DMS153 treated with DMSO at 0.1 percent for 48 hours (cell line): ENCODE measurements at regions not wholly inside any gene's neighbourhood (a gene's known extent, or its start where the extent isn't known, plus 50 kb on each side); places are given as distances from the start of the nearest gene placed in this dataset.

Source experiments
- DNase-seq: peaks from one replicate; lab custom pipeline; 2025; ENCODE audit not compliant: unreplicated experiment; lab: John Stamatoyannopoulos, UW

DNA sequence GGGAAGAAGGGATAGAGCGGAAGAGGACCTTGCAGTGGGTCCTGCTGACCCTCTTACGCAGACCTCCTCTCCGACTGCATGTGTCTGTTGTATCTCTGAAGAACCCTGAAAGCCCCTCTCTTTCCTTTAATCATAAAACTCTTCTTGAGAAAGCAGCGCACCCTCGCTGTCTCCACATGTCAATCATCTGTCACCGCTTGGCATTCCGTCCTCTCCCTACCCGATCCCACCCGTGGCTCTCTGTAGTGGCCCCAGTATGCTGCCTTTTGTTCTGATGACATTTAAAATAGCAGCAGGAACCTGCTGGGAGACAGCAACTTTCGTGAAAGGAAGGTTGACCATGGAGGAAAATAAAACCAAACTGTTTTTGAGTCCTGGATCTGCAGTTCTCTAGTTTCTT is 582.9 kb upstream of the SALL3 start:
- no peak for DNase-seq

DNA sequence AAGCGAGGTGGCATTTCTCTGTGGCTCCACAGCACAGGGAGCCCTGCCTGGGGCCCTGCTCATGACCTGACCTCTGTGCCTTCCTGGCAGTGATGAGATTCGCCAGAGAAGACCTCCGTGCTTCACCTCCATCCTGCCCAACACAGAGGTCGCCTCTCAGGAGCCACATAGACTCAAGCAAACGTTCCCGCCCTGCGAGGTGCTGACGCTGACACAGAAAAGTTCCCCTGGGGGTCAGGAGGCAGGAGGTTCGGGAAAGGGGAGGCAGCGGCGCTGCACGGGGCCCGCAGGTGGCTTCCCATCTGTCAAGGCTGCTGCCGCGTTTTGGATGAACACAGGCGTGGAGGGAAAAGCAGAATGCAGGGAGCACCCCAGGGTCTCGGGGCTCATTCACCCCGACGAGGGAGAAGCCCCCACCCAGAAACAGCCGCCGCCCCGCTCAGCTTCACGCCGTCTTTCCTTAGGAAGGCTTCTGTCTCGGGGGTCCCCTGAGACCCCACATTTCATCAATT is 579.6 kb upstream of the SALL3 start:
- DNase-seq, result no peak

DNA sequence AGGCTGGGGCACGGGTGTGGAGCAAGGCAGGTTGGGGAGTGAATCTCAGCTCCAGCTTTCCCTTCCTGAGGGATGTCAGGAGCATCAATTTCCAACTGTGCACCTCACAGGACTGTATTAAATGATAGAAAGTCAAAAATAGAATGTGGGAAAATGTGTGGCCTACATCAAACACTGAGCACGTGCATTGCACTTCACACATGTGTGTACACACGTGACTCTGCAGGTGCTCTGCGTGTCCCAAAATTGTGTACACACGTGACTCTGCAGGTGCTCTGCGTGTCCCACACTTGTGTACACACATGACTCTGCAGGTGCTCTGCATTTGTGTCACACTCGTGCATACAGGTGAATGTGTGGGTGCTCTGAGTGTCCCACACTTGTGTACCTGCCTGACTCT is 577.2 kb upstream of the SALL3 start:
- no peak for DNase-seq

DNA sequence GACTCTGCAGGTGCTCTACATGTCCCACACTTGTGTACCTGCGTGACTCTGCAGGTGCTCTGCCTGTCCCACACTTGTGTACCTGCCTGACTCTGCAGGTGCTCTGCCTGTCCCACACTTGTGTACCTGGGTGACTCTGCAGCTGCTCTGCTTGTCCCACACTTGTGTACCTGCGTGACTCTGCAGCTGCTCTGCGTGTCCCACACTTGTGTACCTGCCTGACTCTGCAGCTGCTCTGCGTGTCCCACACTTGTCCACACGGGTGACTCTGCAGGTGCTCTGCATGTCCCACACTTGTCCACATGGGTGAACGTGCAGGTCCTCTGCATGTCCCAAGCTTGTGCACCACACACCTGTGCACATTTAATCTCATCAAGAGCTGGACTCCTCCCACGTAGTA is 576.7 kb upstream of the SALL3 start:
- DNase-seq, result no peak

DNA sequence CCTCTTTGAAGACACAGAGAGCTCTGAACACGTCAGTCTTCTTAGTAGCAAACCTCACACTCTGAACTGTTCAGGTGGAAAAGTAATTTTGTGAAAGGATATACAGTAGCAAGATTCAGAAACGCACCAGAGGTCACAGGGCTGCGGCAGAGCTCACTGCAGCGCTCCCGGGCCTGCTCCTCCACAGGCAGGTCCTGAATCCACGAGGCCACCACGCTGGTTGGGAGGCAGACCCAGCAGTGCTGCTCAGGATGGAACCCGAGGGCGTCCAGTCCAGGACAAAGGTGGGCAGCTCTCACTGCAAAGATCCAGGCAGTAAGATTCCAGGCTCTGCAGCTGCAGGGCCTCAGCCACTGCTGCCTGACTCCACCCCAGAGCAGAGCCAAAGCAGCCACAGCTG is 576.2 kb upstream of the SALL3 start:
- no peak for DNase-seq

DNA sequence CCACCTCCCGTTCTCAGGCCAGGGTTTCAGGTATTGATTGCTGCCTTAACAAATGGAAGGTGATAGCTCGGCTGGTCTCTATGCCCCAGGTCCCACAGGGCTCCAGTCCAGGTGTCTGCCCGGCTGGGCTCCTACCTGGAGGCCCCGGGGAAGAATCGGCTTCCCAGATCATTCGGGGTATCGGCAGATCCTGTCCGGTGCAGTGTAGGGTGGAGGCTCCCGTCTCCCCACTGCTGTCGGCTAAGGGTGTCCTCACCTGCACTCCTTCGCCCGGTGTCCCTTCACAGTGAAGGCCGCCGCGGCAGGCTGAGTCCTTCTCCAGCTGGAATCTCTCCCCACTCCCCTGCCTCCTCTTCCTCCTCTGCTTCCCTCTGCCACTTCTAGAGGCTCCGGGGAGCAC is 573.9 kb upstream of the SALL3 start:
- DNase-seq, result no peak

DNA sequence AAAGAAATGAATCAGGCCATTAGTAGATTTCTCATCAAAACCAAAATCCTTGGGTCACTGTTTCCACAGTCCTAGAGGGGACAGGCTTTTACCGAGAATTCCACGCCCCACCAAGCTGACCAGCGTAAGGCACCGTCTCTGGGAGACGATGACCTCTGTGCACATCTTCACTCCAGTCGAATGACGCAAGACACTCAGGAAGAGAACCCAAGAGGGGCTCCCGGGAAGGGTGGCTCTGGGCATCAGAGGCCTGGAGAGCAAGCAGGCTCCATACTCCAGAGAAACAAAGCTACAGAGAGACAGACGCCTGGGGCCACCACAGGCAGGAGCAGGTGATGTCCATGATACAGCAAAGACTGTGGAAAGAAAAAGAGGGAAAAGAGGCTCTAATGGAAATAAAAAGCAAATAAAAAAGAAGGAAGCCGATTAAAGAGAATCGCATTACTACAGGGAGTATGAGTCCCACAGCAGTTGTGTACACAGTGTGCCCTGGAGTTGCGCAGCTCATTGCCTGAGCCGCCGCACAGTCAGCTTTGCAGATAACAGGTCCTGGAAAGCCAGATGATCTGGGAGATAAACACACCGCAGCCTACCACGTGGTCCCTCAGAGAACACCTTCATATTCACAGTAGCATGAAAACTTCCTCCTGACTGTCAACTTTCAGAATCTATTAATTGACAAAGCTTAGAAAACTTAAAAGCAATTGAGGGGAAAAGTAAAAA is 572.7 kb upstream of the SALL3 start:
- DNase-seq, result peak; percentile 92

DNA sequence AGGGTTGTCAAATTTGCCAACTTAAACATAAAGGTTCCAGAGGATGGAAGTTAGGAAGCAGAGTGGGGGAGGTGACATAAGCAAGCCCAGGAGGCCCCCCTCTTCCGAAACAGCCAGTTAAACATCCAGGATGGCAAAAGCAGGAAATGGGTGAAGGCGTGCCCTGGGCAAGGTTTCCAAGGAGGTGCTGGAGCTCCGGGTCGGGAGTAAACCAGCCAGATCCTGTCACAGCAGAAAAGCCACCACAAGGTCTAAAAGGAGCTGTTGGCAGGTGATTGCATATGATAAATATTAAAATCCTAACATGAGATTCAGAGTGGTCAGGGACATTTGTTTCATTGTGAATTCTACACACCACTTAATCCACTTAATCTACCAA is 572.2 kb upstream of the SALL3 start:
- DNase-seq, result peak; percentile 92

DNA sequence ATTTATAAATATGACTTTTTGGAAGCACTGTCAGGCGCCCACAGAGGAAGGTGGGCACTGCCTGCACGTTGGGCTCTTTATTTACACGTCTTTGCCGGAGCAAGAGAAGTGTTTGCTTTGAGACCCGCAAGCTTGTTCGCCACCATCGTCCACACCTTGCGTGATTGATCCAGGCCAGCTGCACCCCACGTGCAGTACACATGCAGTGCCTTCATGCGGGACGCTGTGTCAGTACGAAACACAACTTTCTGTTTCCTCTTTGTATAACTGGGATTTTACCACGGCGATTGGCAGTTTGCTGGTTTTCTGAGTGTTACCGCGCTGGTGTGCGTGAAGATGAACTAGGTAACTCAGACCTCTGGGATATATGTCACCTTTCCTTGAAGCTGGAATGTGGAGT is 571.0 kb upstream of the SALL3 start:
- DNase-seq, result no peak

DNA sequence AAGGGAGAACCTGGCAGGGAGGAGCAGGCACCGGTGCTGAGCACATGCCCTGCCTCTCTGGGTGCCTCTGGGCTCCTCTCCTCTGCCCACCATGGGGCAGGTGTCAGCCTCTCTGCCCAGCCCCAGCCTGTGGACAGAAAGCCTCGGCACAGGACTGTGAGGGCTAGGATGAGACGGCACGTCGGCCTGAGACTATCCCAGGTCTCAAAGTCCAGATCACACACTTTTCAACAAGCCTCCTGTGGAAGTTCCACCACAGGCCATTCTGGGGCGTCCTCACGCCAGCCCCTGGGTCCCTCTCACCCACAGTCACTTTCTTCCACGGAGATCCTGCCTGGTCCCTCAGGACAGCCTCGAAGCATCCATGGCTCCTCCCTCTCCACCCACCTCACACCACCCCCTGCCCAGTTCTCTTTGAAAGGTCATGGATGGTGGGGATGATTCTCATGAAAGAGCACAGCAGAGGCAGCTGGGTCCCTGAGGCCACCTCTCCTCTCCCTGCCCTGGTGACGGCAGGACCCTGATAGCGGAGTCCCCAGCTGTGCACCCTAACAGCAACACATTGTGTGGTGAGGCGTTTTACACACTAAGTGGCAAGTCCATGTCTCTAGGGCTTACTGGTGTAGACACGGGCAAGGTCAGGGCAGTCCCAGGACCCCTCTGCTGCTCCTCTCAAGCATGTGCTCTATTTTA is 569.4 kb upstream of the SALL3 start:
- DNase-seq, result no peak

DNA sequence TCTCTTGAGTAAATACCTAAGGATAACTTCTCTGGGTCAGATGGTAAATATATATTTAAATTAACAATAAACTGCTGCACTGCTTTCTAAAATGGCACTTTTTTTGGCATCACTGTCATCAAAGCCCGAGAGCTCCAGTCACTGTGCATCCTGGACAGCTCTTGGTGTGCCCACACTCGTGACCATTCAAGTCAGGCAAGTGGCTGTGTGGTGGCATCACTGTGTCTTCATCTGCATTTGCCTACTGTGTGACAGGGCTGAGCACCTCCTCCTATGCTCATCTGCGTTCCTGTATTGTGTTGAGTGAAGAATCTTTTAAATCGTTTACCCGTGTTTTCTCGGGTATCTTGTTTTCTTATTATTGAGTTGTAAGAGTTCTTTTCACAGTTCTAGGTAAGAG is 568.1 kb upstream of the SALL3 start:
- no peak for DNase-seq

DNA sequence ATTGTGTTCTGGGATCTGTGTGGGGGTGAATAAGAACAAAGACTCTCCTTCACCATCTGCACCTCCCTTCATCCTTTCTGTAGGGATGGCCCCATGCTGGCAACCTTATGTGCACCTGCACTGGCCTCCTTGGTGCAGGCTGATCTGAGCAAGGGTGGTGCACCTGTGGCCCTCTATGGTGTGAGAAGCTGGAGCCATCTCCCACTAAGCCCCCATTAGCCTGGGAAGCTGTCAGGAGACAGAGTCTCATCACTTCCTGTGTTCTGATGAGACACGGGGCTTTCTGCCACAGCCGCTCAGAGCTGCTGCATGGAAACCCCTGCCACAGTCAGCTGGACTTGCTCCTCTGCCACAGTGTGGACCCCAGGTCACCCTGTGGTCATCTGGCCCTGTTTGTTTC is 565.3 kb upstream of the SALL3 start:
- no peak for DNase-seq

DNA sequence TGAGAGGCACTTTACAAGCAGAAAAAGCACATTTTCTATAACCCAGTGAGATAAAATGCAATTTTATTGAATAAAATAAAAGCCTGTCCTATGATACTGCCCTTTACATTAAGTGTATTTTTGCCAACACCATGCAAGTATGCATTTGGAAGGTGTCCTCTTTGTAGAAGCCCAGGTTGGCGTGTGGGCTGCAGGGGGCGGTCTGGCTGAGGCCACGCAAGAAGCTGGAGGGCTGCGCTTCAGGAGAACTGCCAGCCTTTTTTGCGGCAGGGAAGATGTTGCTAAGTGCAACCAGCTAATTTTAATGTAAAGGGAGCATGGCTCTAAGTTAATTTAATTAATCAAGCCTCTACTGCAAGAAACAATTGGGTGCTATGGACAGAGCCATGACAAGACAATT is 562.8 kb upstream of the SALL3 start:
- no peak for DNase-seq

DNA sequence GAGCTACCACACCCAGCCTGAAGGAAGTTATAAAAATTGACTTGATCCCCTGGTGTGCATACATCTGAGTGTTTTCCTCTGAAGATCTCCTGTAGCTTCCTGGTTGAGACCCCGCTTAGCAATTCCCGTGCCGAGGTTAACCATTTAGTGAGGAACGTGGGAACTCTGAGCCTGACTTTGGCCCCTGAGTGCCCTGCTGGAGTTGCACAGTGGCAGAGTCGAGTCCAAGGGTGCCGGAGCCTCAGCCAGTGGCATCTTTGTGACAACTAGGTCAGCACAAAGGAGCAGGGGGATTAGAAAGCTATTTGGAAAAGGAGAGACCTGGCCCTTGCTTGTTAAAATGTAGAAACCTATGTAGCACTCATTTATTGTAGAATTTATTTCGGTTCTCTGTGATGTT is 561.2 kb upstream of the SALL3 start:
- no peak for DNase-seq

DNA sequence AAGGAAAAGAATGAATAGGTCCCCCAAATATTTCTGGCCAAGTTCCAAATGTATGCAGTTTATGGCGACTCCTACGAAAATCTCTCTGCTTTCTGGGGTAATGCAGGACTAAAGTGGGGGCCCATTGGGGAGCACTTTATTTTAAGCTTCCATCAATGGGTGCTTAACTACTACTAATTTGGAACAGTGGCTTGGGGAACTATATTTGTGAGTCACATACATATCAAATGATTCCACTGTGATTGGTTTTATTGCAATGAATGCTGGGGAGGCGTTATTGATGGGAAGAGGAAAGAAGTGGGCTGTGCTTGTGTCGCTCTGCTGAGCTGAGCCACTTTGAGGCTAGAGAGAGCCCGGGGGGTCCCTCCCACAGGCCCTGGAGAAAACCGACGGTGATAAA is 560.4 kb upstream of the SALL3 start:
- no peak for DNase-seq

DNA sequence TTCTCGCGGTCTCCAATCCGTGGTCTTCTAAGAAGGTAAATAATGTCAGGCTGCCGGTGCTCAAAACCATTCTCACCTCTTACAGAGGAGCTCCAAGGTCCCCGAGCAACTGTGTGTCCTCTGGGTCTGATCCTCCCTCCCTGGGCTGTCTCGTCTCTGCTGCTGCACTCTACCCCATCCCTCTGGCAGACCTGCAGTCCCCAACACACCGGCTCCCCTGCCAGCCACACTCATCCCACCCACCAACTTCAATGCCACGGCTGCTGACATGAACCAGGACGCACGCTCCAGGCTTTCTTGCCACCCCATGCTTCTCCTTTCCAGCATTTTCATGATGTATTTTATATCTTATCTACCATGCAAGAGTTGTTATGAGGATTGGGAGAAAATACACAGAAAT is 559.5 kb upstream of the SALL3 start:
- no peak for DNase-seq

DNA sequence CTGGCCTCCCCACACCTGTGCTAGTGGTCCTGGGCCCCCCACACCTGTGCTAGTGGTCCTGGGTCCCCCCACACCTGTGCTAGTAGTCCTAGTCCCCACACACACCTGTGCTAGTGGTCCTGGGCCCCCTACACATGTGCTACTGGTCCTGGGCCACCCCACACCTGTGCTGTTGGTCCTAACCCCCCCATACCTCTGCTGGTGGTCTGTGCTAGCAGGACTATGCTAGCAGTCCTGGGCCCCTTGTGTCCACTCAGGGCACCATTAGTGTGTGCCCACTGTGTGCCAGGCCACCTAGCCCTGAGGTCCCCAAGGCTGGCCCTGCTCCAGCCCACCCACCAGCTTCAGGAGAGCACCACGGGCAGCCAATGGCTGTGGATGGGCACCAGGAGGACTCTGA is 558.2 kb upstream of the SALL3 start:
- DNase-seq, result no peak

DNA sequence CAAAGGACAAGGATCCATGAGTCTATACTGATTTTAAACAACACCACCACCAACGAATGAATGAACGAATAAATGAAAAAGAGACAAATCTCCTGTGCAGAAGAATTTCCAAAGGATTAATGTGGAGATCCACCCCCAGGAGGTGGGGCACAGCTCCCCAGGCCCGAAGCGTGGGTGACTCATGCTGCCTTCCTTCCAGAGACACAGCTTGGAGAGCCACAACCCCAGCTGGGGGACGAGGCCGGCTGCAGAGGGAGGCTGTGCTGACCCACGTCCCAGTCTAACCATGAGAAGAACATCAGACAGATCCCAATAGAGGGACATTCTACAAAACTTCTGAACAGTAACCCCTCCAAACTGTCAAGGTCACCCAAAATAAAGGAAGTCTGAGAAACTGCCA is 557.3 kb upstream of the SALL3 start:
- no peak for DNase-seq

DNA sequence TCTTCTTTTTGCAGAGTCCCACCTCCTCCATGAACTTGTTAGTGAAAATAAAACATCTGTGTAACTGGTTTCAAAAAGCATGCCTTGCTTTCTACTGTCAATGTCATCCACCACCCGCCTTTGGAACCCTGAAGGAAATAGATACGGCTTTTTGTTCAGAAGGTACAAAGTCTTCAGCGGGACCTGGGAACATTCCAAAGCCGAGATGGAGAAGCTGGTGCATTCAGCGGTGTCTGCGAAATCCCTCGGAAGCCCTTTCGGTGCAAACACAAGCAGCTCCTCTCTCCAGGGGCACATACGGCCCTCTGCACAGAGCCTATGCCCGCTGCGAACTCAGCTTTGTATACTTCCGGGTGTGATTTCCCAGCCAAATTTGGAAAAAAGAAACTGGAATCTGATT is 555.8 kb upstream of the SALL3 start:
- no peak for DNase-seq

DNA sequence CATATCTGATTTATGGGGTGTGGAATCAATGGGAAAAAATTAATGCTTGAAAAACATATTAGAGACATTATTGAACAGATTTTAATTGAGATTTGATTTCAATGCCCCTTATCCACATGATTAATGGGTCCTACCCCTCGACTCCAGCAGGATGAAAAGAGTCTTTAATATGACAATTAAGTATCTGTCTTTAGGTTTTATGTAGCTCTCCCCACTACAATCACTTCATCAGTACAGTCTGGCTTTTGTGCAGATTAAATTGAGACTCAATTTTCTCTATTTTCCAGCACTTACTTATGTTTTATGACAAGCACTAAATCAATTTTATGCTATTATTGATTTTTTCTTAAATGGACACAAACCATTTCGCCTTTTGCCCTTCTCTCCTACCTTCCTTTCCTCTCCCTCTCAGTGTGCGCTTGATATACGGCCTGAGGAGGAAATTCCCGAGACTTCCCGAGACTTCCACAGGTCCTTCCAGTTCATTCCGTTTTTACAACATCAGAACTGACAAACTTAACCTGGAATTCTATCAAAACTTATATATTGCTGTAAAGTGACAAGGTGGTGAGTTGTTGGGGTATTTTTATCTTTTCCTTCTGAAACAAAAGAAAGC is 555.1 kb upstream of the SALL3 start:
- no peak for DNase-seq

DNA sequence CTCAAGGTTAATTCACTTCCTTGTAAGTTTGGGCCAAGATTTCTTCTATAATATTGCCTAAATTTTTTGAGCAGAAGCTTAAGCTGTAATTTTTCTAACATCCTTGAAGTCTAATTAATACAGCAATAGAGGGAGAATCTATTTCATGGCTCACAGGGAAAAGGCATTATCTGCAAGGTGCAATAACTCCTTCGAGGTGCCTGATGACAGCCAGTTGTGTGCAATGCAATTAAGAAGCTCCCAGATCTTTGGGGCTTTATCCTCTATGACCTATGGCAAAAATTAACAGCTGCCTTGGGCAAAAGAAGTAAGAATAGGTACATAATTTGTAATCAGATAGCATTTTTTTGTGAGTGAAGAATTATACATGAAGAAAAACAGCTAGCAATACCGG is 554.6 kb upstream of the SALL3 start:
- DNase-seq, result no peak

DNA sequence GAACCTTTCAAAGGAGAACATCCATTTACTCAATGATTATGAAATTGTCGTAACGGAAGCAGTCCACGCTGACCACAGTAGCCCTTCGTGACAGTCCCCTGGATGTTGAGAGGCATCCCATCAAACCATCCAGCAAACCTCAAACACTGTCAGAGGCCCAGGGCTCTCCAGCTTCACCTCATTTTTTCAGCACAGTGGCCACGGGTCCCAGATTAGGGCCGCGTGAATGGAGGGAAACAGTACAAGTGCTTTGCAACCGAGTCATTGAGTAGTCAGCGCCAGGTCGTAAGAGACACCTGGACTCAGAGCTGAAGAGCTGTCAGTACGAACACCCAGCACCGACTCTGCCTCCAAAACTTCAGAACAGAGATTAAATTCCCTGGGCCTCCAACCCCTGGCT is 552.5 kb upstream of the SALL3 start:
- no peak for DNase-seq
